ENCODE measurements at regions not wholly inside any gene's neighbourhood (a gene's known extent, or its start where the extent isn't known, plus 50 kb on each side); places are given as distances from the start of the nearest gene placed in this dataset.
"Not testable (repeated sequence)": the region's sequence is repeated elsewhere in the genome, so short reads cannot be mapped to it uniquely, and the experiment has no call there.

DNA sequence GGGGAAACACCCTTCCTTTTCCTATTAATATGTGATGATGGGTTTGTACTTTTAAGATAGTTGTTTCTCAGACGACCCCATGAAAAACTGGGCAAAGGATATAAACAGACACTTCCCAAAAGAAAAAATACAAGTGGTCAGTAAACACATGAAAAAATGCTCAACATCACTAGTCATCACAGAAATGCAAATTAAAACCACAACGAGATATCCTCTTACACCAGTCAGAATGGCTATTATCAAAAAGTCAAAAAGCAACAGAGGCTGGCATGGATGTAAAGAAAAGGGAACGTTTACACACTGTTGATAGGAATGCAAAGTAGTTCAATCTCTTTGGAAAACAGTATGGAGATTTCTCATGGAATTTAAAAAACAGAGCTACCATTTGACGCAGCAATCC lies 111.4 kb upstream of the ZEB1 start:
- no peak for TF ChIP-seq CTCF (conservative IDR thresholded peaks at IDR 0.05)
- no peak for TF ChIP-seq ZFX (IDR thresholded peaks at IDR 0.05)
- H3K27ac ChIP-seq = no peak overlapping the region

- TF ChIP-seq ZFX (IDR thresholded peaks at IDR 0.05) = no peak
- TF ChIP-seq CTCF (conservative IDR thresholded peaks at IDR 0.05) = no peak
These were observed 109.5 kb upstream of the ZEB1 start for GRCh38 chr10:31209478-31209877.

DNA sequence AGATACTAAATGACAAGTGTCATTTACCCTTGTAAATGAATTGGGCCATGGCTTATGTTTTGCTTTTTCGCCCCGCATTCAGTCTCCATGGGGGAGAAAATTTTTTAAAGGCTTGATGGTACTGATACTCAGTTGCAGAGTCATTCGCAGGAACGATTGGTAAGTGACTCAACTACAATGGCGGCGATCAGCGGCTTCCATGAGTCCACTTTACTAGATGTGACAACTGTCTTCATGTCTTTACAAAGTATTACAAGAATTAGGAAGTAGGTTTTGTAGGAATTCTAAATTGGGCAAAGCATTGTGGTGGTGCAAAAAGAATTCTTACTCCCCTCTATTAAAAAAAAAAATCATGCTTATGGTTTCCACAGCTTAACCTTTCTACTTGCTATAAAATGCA lies 108.8 kb upstream of the ZEB1 start:
- no peak overlapping the region for H3K27ac ChIP-seq
- TF ChIP-seq ZFX (IDR thresholded peaks at IDR 0.05) = no peak
- no peak for TF ChIP-seq CTCF (conservative IDR thresholded peaks at IDR 0.05)

More at GRCh38 chr10:31209478-31209877, 109.5 kb upstream of the ZEB1 start:
- H3K27ac ChIP-seq = no peak overlapping the region

DNA sequence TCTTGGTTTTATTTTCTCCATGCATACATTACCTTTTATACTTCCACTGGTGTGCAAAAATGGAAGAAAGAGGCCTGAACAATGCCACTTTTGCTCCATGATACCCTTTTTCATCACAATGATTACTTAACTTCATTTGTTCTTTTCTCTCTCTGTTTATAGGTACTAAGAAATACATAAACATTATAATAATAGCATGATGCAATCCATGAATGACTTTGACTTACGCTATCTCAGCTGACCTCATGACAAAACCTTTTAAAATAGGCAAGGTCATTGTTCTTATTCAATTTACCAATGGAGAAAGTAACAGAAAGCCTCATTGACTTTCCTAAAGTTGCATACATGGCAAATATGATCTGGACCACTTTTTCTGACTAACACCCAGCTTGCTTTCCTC lies 105.1 kb upstream of the ZEB1 start:
- TF ChIP-seq CTCF (conservative IDR thresholded peaks at IDR 0.05) (no peak), ZFX (IDR thresholded peaks at IDR 0.05) (no peak)
- H3K27ac ChIP-seq = no peak overlapping the region

DNA sequence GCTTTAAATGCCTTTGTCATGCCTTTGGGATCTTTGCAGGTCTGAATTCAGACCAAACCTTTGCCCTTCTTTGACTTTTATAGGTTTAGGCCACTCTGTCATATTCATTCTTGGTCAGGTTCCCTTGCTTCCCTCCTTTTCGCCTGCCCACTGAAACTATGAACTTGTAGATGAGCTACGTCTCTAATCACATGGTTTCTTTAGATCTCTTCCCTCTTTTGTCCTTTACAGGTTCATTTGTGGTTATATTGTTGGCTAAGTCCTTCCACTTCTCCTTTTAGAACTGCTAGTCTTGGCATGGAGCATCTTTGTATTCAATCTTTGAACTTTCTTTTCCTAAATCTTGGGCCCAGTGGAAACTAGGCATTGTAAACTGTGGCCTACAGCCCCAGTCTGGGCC lies 104.0 kb upstream of the ZEB1 start:
- TF ChIP-seq ZFX (IDR thresholded peaks at IDR 0.05) (no peak), CTCF (conservative IDR thresholded peaks at IDR 0.05) (no peak)
- H3K27ac ChIP-seq = no peak overlapping the region

GRCh38 chr10:31219306-31219705 lies 99.7 kb upstream of the ZEB1 start:
- no peak overlapping the region for H3K27ac ChIP-seq
- TF ChIP-seq CTCF (conservative IDR thresholded peaks at IDR 0.05) (no peak), ZFX (IDR thresholded peaks at IDR 0.05) (no peak)

GRCh38 chr10:31228780-31229179 lies 90.2 kb upstream of the ZEB1 start:
- not testable (repeated sequence) for H3K27ac ChIP-seq

- no peak overlapping the region for H3K27ac ChIP-seq
- TF ChIP-seq CTCF (conservative IDR thresholded peaks at IDR 0.05) = no peak
- TF ChIP-seq ZFX (IDR thresholded peaks at IDR 0.05) = no peak
These were observed 79.1 kb upstream of the ZEB1 start for GRCh38 chr10:31239961-31240360.
